B cell (primary cell): ENCODE measurements at regions not wholly inside any gene's neighbourhood (a gene's known extent, or its start where the extent isn't known, plus 50 kb on each side); places are given as distances from the start of the nearest gene placed in this dataset.

Experiments used
- ATAC-seq: fragments of 200-7000 bp; cut with Tn5 transposase; one replicate; pipeline ENCODE4 v1.10.0; 2021; ENCODE audit warnings: low read depth, mild to moderate bottlenecking, moderate number of reproducible peaks, moderate library complexity
- CTCF ChIA-PET: fragments of 350-600 bp; sonication (Branson Sonifier 250); formaldehyde crosslinking; loops from one replicate; lab custom pipeline; 2021; ENCODE audit warnings: antibody characterized with exemption, inconsistent platforms; lab: Charles Lee
- POLR2A ChIA-PET: fragments of 350-600 bp; sonication (Branson Sonifier 250); formaldehyde crosslinking; loops from one replicate; lab custom pipeline; 2021; ENCODE audit warnings: antibody characterized with exemption; lab: Charles Lee
- DNase-seq: peaks from one replicate; pipeline ENCODE4 v3.0.0; 2013
- H2AFZ ChIP-seq: 2 replicates; pipeline ENCODE4 v1.6.1; 2012; ENCODE audit warnings: mild to moderate bottlenecking, low read depth, low read length; ENCODE audit not compliant: insufficient read depth, poor library complexity, severe bottlenecking
- H3K27ac ChIP-seq, 2 donors: 1 replicate in 1 of 2; 2 replicates in 1 of 2; pipeline ENCODE4 v1.5.1; 2012 to 2013; ENCODE audit warnings: low read length in 2 of 2, mild to moderate bottlenecking in 2 of 2, moderate library complexity in 1 of 2
- H3K27me3 ChIP-seq, 4 experiments: fragments of 200-600 bp in 1 of 4; sonication (generic) in 1 of 4; replicated peaks in 1 of 4; 1 replicate in 2 of 4; 2 replicates in 2 of 4; pipeline versions ENCODE4 v1.6.1 to v1.7.0; 2013 to 2016; ENCODE audit warnings: low read length in 3 of 4, mild to moderate bottlenecking in 2 of 4, mixed read lengths in 1 of 4, moderate library complexity in 1 of 4; ENCODE audit not compliant: insufficient read depth in 4 of 4, control insufficient read depth in 3 of 4; ENCODE audit errors: control extremely low read depth in 1 of 4
- H3K36me3 ChIP-seq, 2 experiments: replicated peaks in 1 of 2; 1 replicate in 1 of 2; 2 replicates in 1 of 2; pipeline versions ENCODE4 v1.6.1 to v1.7.1; 2013; ENCODE audit warnings: low read length in 1 of 2; ENCODE audit not compliant: insufficient read depth in 2 of 2, control insufficient read depth in 1 of 2; ENCODE audit errors: control extremely low read depth in 1 of 2, extremely low read depth in 1 of 2
- H3K4me1 ChIP-seq, 2 donors: fragments of 200-600 bp in 1 of 2; sonication (generic) in 1 of 2; 1 replicate in 1 of 2; 2 replicates in 1 of 2; pipeline versions ENCODE4 v1.5.1 to v1.6.1; 2013 to 2017; ENCODE audit warnings: low read length in 2 of 2; ENCODE audit not compliant: control insufficient read depth in 2 of 2, insufficient read depth in 2 of 2
- H3K4me2 ChIP-seq: replicated peaks from 2 replicates; pipeline ENCODE3; 2012; ENCODE audit warnings: mild to moderate bottlenecking, low read depth, low read length; ENCODE audit not compliant: poor library complexity, severe bottlenecking
- H3K4me3 ChIP-seq, 5 experiments: fragments of 200-600 bp in 1 of 5; sonication (generic) in 1 of 5; 1 replicate in 3 of 5; 2 replicates in 2 of 5; pipeline versions ENCODE4 v1.5.1 to v1.7.0; 2011 to 2016; ENCODE audit warnings: low read length in 4 of 5, mild to moderate bottlenecking in 4 of 5, low read depth in 2 of 5, control low read depth in 1 of 5, moderate library complexity in 1 of 5; ENCODE audit not compliant: insufficient read depth in 1 of 5; ENCODE audit errors: control extremely low read depth in 1 of 5, extremely low read depth in 1 of 5
- H3K79me2 ChIP-seq: fragments of 200-600 bp; sonication (generic); one replicate; pipeline ENCODE4 v1.6.0; 2016; ENCODE audit warnings: low read length; ENCODE audit not compliant: control insufficient read depth, insufficient read depth
- H3K9ac ChIP-seq: fragments of 200-600 bp; sonication (generic); 2 replicates; pipeline ENCODE4 v1.6.1; 2017; ENCODE audit warnings: mild to moderate bottlenecking, low read length, moderate library complexity
- H3K9me3 ChIP-seq, 3 donors: one replicate each; pipeline versions ENCODE4 v1.6.1 to v1.7.1; 2013; ENCODE audit warnings: low read length in 2 of 3; ENCODE audit not compliant: control insufficient read depth in 2 of 3, insufficient read depth in 1 of 3; ENCODE audit errors: control extremely low read depth in 1 of 3
- H4K20me1 ChIP-seq: 2 replicates; pipeline ENCODE4 v1.6.0; 2012; ENCODE audit warnings: mild to moderate bottlenecking, low read length; ENCODE audit not compliant: insufficient read depth, control insufficient read depth, poor library complexity, severe bottlenecking
- H3K27ac Mint-ChIP-seq: one replicate; pipeline ENCODE4 v1.8.0; 2021; ENCODE audit warnings: mixed read lengths
- H3K27me3 Mint-ChIP-seq: one replicate; pipeline ENCODE4 v1.8.0; 2021; ENCODE audit warnings: mixed read lengths
- H3K4me1 Mint-ChIP-seq: one replicate; pipeline ENCODE4 v1.8.0; 2021; ENCODE audit warnings: mixed read lengths
- H3K4me3 Mint-ChIP-seq: one replicate; pipeline ENCODE4 v1.8.0; 2021; ENCODE audit warnings: mixed read lengths
- H3K9me3 Mint-ChIP-seq: one replicate; pipeline ENCODE4 v1.8.0; 2022; ENCODE audit warnings: mixed read lengths; ENCODE audit not compliant: insufficient read depth
- CTCF ChIP-seq: fragments of 200-600 bp; IDR thresholded peaks from one replicate; pipeline ENCODE4 v1.8.0; 2022; ENCODE audit warnings: antibody characterized with exemption, mild to moderate bottlenecking
- EZH2 ChIP-seq: IDR thresholded peaks from 2 replicates; pipeline ENCODE4 v1.6.1; 2012; ENCODE audit warnings: borderline replicate concordance, low read depth, mild to moderate bottlenecking, moderate library complexity, low read length; ENCODE audit not compliant: insufficient read depth, poor library complexity, severe bottlenecking
- WGBS: methylation state at CpG from one replicate; pipeline ENCODE4 v1.1.5; 2013; ENCODE audit warnings: missing lambda C conversion rate; ENCODE audit not compliant: insufficient coverage; 5-methylcytosine and 5-hydroxymethylcytosine counted together
- intact Hi-C: fragments of 100-400 bp; cut with micrococcal nuclease; formaldehyde crosslinking; loops from one replicate; pipeline ENCODE4 v1.10.0; 2022

DNA sequence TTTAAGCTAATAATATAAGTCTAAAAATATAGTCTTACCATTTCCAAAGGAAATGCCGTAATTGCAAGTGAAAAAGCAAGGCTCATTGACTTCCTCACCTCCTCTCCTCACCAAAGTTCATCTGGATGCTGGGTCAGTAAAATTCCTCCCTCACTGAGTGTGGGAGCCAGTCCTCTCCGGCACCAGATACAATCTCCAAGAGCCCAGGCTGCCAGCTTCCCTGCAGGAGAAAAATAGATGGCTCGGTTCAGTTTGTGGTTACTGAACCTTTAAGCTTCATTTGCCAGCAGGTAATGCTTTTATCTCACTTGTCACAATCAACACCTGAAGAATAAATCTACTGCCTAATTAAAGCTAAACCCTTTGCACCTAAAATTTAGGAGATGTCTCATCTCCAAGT, 115.3 kb upstream of the VLDLR start:
- Histone ChIP-seq H3K4me3 (no peak overlapping the region), H3K9me3 (no peaks in the 10 kb centered on the region), H3K9ac (no peak overlapping the region), H3K27me3 (no peaks in the 10 kb centered on the region), H4K20me1 (no peaks in the 10 kb centered on the region), H3K27ac (no peak overlapping the region), H3K4me2 (no peak overlapping the region), H3K79me2 (no peaks in the 10 kb centered on the region), H2AFZ (no peak overlapping the region), H3K4me1 (no peaks in the 10 kb centered on the region), H3K36me3 (no peaks in the 10 kb centered on the region)
- ATAC-seq: no peak
- intact Hi-C loops: no loop called here
- ChIA-PET CTCF (no interaction called here), POLR2A (no interaction called here)
- H3K4me1 Mint-ChIP-seq: no peaks in the 10 kb centered on the region
- 77% methylated on average over 2 of the region's 3 CpGs for WGBS
- DNase-seq: no peak
- H3K4me3 Mint-ChIP-seq: no peak overlapping the region
- peaks cover 4% of the 10 kb centered on the region for H3K27me3 Mint-ChIP-seq
- no peak for TF ChIP-seq CTCF
- TF ChIP-seq EZH2: no peak
- no peaks in the 10 kb centered on the region for H3K9me3 Mint-ChIP-seq
- no peak overlapping the region for H3K27ac Mint-ChIP-seq

DNA sequence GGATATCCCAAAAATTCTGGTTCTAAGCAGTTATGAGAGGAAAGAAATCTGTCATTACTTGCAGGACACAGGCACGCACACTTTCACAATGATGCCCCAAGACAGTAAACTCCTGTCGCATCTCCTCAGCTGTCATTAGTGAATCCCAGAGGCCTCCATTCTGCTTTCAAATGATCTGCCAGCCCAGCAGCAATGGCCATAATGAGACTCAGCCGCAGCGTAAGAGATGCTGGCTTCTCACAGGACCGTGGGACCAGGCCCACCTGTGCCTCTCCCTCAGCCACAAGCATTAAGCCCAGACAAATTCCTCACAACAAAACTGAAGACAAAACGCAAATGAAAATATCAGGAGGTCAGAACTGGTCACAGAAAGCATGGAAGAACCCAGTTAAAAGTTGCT, 98.0 kb upstream of the VLDLR start:
- CTCF ChIA-PET: no interaction called here
- Histone ChIP-seq H3K9ac (no peak overlapping the region), H3K9me3 (peaks cover 0 to 6% (median 0%) of the 10 kb centered on the region in 3 donors), H3K27ac (no peak overlapping the region), H2AFZ (no peak overlapping the region), H3K4me3 (no peak overlapping the region), H3K27me3 (peaks cover 0 to 3% (median 0%) of the 10 kb centered on the region in 4 experiments), H3K4me2 (no peak overlapping the region), H3K79me2 (no peaks in the 10 kb centered on the region), H4K20me1 (no peaks in the 10 kb centered on the region), H3K4me1 (no peaks in the 10 kb centered on the region), H3K36me3 (no peaks in the 10 kb centered on the region)
- no peak overlapping the region for H3K27ac Mint-ChIP-seq
- intact Hi-C loops: no loop called here
- TF ChIP-seq CTCF: no peak
- no peak for TF ChIP-seq EZH2
- WGBS: 95% methylated on average over 5 of the region's 6 CpGs
- peaks cover 5% of the 10 kb centered on the region for H3K27me3 Mint-ChIP-seq
- DNase-seq (no peak), ATAC-seq (no peak)
- no peaks in the 10 kb centered on the region for H3K9me3 Mint-ChIP-seq
- POLR2A ChIA-PET: no interaction called here
- no peaks in the 10 kb centered on the region for H3K4me1 Mint-ChIP-seq
- no peak overlapping the region for H3K4me3 Mint-ChIP-seq
